Neural crest cell (in vitro differentiated cells): ENCODE measurements at regions not wholly inside any gene's neighbourhood (a gene's known extent, or its start where the extent isn't known, plus 50 kb on each side); places are given as distances from the start of the nearest gene placed in this dataset.

Source experiments
- DNase-seq: peaks from one replicate; pipeline ENCODE4 v3.0.0; 2021; ENCODE audit warnings: low read depth, mixed read lengths, low spot score
- H3K27ac Mint-ChIP-seq: one replicate; pipeline ENCODE4 v1.8.0; 2021; ENCODE audit warnings: mild to moderate bottlenecking, mixed read lengths; ENCODE audit not compliant: unreplicated experiment
- H3K27me3 Mint-ChIP-seq: 2 replicates; pipeline ENCODE4 v1.8.0; 2021; ENCODE audit warnings: low read depth, mild to moderate bottlenecking, mixed read lengths
- H3K36me3 Mint-ChIP-seq: 2 replicates; pipeline ENCODE4 v1.8.0; 2021; ENCODE audit warnings: low read depth, mild to moderate bottlenecking, mixed read lengths
- H3K4me1 Mint-ChIP-seq: 2 replicates; pipeline ENCODE4 v1.8.0; 2021; ENCODE audit warnings: mixed read lengths
- H3K4me3 Mint-ChIP-seq: one replicate; pipeline ENCODE4 v1.8.0; 2021; ENCODE audit warnings: mild to moderate bottlenecking, mixed read lengths
- H3K9me3 Mint-ChIP-seq: 2 replicates; pipeline ENCODE4 v1.8.0; 2021; ENCODE audit warnings: mixed read lengths
- TF ChIP-seq, protein P1 (sequence below): fragments of 200-600 bp; sonication (generic); conservative IDR thresholded peaks from 2 replicates; pipeline ENCODE4 v1.5.0; 2021; ENCODE audit warnings: antibody characterized with exemption, mild to moderate bottlenecking

DNA sequence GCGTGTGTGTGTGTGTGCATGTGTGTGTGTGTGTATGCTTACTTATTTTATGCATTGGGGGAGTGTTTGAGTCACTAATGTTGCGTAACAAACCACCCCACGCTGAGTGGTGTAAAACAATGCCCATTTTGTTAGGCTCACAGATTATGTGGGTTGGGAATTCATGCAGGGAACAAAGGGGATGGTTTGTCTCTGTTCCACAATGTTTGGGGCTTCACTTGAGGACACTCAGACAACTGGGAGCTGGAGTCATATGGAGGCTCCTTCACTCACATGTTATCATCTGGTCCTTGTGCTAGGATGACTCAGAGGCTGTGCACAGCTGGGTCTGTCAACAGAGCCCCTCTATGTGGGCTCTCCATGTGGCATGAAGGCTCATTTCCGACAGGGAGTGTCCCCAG, 51.3 kb upstream of the LARGE1 start:
- Mint-ChIP-seq H3K4me3 (no peak overlapping the region), H3K4me1 (peaks cover 19% of the 10 kb centered on the region), H3K27ac (peak overlapping the region; percentile 29), H3K9me3 (peaks cover 7% of the 10 kb centered on the region), H3K36me3 (no peaks in the 10 kb centered on the region), H3K27me3 (no peaks in the 10 kb centered on the region)
- TF ChIP-seq, protein P1, sequence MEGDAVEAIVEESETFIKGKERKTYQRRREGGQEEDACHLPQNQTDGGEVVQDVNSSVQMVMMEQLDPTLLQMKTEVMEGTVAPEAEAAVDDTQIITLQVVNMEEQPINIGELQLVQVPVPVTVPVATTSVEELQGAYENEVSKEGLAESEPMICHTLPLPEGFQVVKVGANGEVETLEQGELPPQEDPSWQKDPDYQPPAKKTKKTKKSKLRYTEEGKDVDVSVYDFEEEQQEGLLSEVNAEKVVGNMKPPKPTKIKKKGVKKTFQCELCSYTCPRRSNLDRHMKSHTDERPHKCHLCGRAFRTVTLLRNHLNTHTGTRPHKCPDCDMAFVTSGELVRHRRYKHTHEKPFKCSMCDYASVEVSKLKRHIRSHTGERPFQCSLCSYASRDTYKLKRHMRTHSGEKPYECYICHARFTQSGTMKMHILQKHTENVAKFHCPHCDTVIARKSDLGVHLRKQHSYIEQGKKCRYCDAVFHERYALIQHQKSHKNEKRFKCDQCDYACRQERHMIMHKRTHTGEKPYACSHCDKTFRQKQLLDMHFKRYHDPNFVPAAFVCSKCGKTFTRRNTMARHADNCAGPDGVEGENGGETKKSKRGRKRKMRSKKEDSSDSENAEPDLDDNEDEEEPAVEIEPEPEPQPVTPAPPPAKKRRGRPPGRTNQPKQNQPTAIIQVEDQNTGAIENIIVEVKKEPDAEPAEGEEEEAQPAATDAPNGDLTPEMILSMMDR = no peak
- DNase-seq = no peak

DNA sequence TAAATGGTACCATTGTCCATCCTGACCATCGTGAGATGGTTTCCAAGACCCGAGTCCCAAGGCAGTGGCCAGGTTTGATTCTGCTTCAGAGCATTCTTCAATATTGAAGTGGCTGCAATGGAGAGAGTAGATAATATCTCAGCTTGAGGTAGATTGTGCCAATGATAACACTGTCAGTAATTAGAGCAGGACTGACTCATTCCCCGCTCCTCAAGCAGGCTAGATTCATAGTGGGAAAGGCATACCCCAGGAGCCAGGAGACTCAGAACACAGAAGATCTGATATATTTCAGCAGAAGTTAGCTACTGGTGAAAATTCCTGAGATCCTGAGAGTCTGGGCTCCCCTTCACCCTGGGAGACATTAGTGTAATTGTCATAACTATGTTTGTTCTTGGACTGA, 55.6 kb upstream of the LARGE1 start:
- no peak overlapping the region for H3K4me3 Mint-ChIP-seq
- TF ChIP-seq, protein P1 = no peak
- H3K27me3 Mint-ChIP-seq = no peaks in the 10 kb centered on the region
- DNase-seq = no peak
- peaks cover 14% of the 10 kb centered on the region for H3K4me1 Mint-ChIP-seq
- no peaks in the 10 kb centered on the region for H3K36me3 Mint-ChIP-seq
- H3K9me3 Mint-ChIP-seq = peaks cover 7% of the 10 kb centered on the region
- no peak overlapping the region for H3K27ac Mint-ChIP-seq

DNA sequence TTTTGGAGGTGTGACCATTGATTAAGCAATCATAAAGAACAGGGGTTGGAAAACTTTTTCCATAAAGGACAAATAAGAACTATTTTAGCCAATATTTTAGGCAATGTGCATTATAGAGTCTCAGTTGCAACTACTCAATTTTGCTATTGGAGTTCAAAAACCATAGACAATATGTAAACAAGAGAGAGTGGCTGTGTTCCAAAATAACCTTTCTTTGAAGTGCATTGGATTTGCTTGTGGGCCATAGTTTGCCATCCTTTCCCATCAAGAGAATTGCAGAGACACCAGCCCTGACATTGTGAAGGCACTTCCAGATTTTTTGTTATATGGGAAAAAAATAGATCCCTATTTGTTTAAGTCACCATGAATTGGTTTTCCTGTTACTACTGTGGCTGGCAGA, 63.3 kb upstream of the LARGE1 start:
- H3K36me3 Mint-ChIP-seq = no peaks in the 10 kb centered on the region
- no peak overlapping the region for H3K27ac Mint-ChIP-seq
- no peaks in the 10 kb centered on the region for H3K27me3 Mint-ChIP-seq
- TF ChIP-seq, protein P1 = no peak
- no peaks in the 10 kb centered on the region for H3K4me1 Mint-ChIP-seq
- no peaks in the 10 kb centered on the region for H3K9me3 Mint-ChIP-seq
- H3K4me3 Mint-ChIP-seq = no peak overlapping the region
- DNase-seq = no peak

DNA sequence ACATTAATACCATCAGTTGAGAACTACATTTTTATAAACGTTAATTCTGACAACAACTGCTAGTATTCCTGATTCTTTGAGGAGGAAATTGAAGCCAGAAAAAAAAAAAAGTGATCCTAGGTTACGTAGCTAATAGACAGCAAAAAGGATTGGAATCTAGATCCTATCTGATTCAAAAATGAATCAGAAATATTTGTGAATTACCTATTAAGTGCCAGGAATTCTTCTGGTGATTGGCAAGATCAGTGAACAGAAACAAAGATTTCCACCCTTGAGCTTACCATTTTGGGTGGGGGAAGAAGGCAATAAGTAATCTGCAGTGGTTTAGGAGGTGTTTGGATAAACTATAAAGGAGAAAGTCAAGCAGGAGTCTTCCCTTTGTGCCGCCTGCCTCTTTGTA, 63.9 kb upstream of the LARGE1 start:
- no peaks in the 10 kb centered on the region for H3K27me3 Mint-ChIP-seq
- DNase-seq = no peak
- H3K4me3 Mint-ChIP-seq = no peak overlapping the region
- H3K4me1 Mint-ChIP-seq = no peaks in the 10 kb centered on the region
- no peaks in the 10 kb centered on the region for H3K36me3 Mint-ChIP-seq
- TF ChIP-seq, protein P1 = no peak
- no peaks in the 10 kb centered on the region for H3K9me3 Mint-ChIP-seq
- no peak overlapping the region for H3K27ac Mint-ChIP-seq

DNA sequence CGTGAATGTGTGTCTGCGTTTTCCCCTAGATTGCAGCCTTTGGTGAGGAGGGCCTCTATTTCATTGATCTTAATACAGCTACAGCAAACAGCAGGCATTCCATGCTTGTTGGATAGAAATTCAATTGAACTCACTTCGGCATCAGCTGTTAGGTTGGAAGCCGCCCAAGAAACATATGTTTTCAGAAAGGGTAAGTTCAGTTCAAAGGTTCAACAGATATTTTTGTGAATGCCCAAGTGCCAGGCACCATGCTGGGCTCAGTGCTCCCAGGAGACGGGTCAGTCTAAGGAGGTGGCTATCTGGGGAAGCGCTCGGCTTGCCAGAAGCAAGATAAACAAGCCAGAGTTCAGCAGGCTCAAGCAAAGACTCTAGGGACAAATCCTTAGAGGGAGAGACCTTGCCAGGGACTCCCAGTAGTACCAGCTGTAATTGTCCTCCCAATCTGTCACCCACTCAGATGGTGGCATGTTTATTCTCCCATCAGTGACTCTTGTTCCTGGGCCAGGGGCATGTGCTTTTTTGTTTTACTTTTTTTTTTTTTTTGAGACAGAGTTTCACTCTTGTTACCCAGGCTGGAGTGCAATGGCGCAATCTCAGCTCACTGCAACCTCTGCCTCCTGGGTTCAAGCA, 64.5 kb upstream of the LARGE1 start:
- H3K9me3 Mint-ChIP-seq = no peaks in the 10 kb centered on the region
- H3K27me3 Mint-ChIP-seq = no peaks in the 10 kb centered on the region
- H3K4me1 Mint-ChIP-seq = no peaks in the 10 kb centered on the region
- TF ChIP-seq, protein P1 = no peak
- no peak overlapping the region for H3K4me3 Mint-ChIP-seq
- no peak for DNase-seq
- H3K27ac Mint-ChIP-seq = no peak overlapping the region
- no peaks in the 10 kb centered on the region for H3K36me3 Mint-ChIP-seq

DNA sequence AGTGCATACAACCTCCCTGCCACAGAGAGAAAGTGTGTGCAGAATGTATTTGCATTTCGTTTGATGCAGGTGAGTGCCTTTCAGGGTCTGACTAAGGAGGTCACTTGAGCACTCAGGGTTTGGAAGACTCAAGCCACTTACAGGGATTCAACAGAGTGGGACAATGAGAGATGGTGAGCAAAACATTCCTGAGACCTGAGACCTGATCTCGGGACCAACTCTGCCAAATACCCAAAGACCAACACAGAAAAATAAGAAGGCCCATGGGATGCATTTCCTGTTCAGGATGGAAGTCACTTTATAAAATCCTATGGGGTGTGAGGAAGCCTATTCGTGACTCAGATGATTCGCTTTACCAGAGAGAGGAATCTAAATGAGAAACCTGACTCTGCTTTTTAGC, 65.2 kb upstream of the LARGE1 start:
- TF ChIP-seq, protein P1 = no peak
- DNase-seq = no peak
- Mint-ChIP-seq H3K27ac (no peak overlapping the region), H3K4me3 (no peak overlapping the region), H3K27me3 (no peaks in the 10 kb centered on the region), H3K9me3 (no peaks in the 10 kb centered on the region), H3K36me3 (no peaks in the 10 kb centered on the region), H3K4me1 (no peaks in the 10 kb centered on the region)
